Progenitor cell of endocrine pancreas (in vitro differentiated cells): ENCODE measurements at regions not wholly inside any gene's neighbourhood (a gene's known extent, or its start where the extent isn't known, plus 50 kb on each side); places are given as distances from the start of the nearest gene placed in this dataset.

Source experiments
- DNase-seq: peaks from one replicate; pipeline ENCODE4 v3.0.0; 2021; ENCODE audit warnings: low spot score; ENCODE audit not compliant: unreplicated experiment
- H3K27ac Mint-ChIP-seq: 2 replicates; pipeline ENCODE4 v1.8.0; 2021; ENCODE audit warnings: mild to moderate bottlenecking, moderate library complexity, mixed read lengths
- H3K27me3 Mint-ChIP-seq: 2 replicates; pipeline ENCODE4 v1.8.0; 2021; ENCODE audit warnings: mixed read lengths
- H3K36me3 Mint-ChIP-seq: 2 replicates; pipeline ENCODE4 v1.8.0; 2022; ENCODE audit warnings: mixed read lengths; ENCODE audit not compliant: insufficient read depth
- H3K4me1 Mint-ChIP-seq: 2 replicates; pipeline ENCODE4 v1.8.0; 2021; ENCODE audit warnings: low read depth, mixed read lengths
- H3K4me3 Mint-ChIP-seq: 2 replicates; pipeline ENCODE4 v1.8.0; 2021; ENCODE audit warnings: low read depth, mild to moderate bottlenecking, moderate library complexity, mixed read lengths
- H3K9me3 Mint-ChIP-seq: 2 replicates; pipeline ENCODE4 v1.8.0; 2021; ENCODE audit warnings: low read depth, mixed read lengths
- CTCF ChIP-seq: fragments of 200-600 bp; sonication (generic); IDR thresholded peaks from one replicate; pipeline ENCODE4 v1.5.0; 2021; ENCODE audit warnings: antibody characterized with exemption, mild to moderate bottlenecking; ENCODE audit not compliant: unreplicated experiment

DNA sequence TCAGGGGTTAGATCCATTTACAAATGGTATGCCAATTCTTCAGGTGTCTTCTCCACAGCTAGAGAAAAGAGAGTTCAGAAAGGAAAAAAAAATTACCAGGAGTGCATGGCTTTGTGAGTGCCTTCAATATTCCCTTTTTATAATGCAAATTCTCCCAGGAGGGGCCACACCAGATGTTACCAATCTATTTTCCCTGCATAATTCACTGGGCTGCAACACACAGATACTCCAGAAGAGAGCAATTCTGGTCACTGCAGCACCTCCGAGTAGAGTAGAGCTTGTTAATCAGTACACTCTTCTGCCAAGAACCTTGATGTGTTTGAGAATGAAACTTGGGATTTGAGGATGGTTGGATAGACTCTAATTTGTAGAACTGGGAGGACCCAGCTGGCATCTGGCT lies 80.7 kb upstream of the SPRED1 start:
- Mint-ChIP-seq H3K9me3 (no peaks in the 10 kb centered on the region), H3K27me3 (no peaks in the 10 kb centered on the region)
- no peak for TF ChIP-seq CTCF

GRCh38 chr15:38174691-38175090 lies 77.9 kb upstream of the SPRED1 start:
- Mint-ChIP-seq H3K36me3 (no peaks in the 10 kb centered on the region), H3K27me3 (no peaks in the 10 kb centered on the region), H3K4me3 (no peak overlapping the region), H3K9me3 (no peaks in the 10 kb centered on the region), H3K4me1 (no peaks in the 10 kb centered on the region), H3K27ac (no peak overlapping the region)
- no peak for DNase-seq
- no peak for TF ChIP-seq CTCF

More for the DNA sequence above, 80.7 kb upstream of the SPRED1 start:
- DNase-seq = no peak
- Mint-ChIP-seq H3K4me3 (no peak overlapping the region), H3K27ac (no peak overlapping the region), H3K4me1 (peaks cover 9% of the 10 kb centered on the region), H3K36me3 (no peaks in the 10 kb centered on the region)

DNA sequence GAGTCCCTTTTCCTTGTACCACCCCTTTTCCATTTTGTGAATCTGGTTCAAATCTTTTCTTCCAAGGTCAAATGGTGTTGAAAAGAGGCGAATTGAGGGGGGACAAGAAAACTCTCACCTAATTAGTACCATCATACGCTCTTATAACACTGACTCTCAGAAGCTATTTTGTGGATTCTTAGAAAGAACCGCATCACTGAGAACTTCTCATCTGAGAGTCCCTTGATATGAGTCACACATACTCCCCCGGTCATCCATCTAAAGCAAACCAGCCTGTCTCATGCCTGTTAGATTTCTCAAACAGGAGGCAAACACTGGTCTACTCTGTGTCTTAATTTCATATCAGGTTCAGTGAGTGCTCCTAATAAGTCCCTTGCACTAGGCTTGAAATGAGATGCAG lies 76.5 kb upstream of the SPRED1 start:
- peaks cover 2% of the 10 kb centered on the region for H3K9me3 Mint-ChIP-seq
- H3K27ac Mint-ChIP-seq = no peak overlapping the region
- no peak for TF ChIP-seq CTCF

DNA sequence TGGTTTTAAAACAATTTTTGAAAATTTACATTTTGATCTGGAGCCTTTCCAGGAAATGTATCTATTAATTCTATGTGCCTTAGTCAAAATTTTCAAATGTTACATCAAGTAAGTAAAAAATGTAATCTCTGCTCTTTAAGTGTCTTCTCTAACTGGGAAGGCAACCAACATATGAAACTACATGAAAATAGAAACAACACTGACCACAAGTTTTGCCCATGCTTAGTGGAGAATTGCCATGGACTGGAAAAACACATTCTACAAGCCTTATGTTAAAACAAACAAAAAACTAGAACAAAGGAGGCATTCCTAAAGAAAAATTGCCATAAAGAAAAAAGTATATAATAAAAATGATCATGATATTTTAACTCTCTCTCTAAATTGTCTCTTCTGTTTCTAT lies 75.9 kb upstream of the SPRED1 start:
- H3K9me3 Mint-ChIP-seq = peaks cover 2% of the 10 kb centered on the region
- no peak overlapping the region for H3K27ac Mint-ChIP-seq
- no peaks in the 10 kb centered on the region for H3K36me3 Mint-ChIP-seq
- TF ChIP-seq CTCF = no peak
- H3K4me1 Mint-ChIP-seq = no peaks in the 10 kb centered on the region
- DNase-seq = no peak
- no peaks in the 10 kb centered on the region for H3K27me3 Mint-ChIP-seq
- no peak overlapping the region for H3K4me3 Mint-ChIP-seq

More for the DNA sequence above, 76.5 kb upstream of the SPRED1 start:
- Mint-ChIP-seq H3K4me3 (no peak overlapping the region), H3K27me3 (no peaks in the 10 kb centered on the region), H3K36me3 (no peaks in the 10 kb centered on the region), H3K4me1 (no peaks in the 10 kb centered on the region)
- no peak for DNase-seq

GRCh38 chr15:38182900-38183299 lies 69.7 kb upstream of the SPRED1 start:
- Mint-ChIP-seq H3K9me3 (peaks cover 2% of the 10 kb centered on the region), H3K27ac (no peak overlapping the region), H3K36me3 (no peaks in the 10 kb centered on the region), H3K4me3 (no peak overlapping the region), H3K27me3 (no peaks in the 10 kb centered on the region), H3K4me1 (peaks cover 12% of the 10 kb centered on the region)
- no peak for TF ChIP-seq CTCF
- no peak for DNase-seq

- H3K4me1 Mint-ChIP-seq = peaks cover 13% of the 10 kb centered on the region
- H3K9me3 Mint-ChIP-seq = no peaks in the 10 kb centered on the region
- no peak for DNase-seq
- H3K36me3 Mint-ChIP-seq = no peaks in the 10 kb centered on the region
- TF ChIP-seq CTCF = no peak
- H3K27me3 Mint-ChIP-seq = peaks cover 8% of the 10 kb centered on the region
- H3K27ac Mint-ChIP-seq = no peak overlapping the region
- H3K4me3 Mint-ChIP-seq = no peak overlapping the region
These were observed 66.1 kb upstream of the SPRED1 start for GRCh38 chr15:38186507-38186906.
